Thoracic aorta (tissue), 2 donors: ENCODE measurements at regions not wholly inside any gene's neighbourhood (a gene's known extent, or its start where the extent isn't known, plus 50 kb on each side); places are given as distances from the start of the nearest gene placed in this dataset.

ENCODE experiments used
- ATAC-seq: fragments of 150-250 bp; one replicate; pipeline ENCODE4 v1.8.0; 2017; ENCODE audit warnings: low read depth; ENCODE audit not compliant: insufficient number of reproducible peaks, low FRiP score
- DNase-seq: peaks from one replicate; pipeline ENCODE4 v3.0.0-alpha.2; 2020; ENCODE audit warnings: low spot score
- H3K27ac ChIP-seq, 2 donors: fragments of 200-600 bp; sonication (generic); 1 replicate in 1 of 2; 2 replicates in 1 of 2; pipeline ENCODE4 v1.5.1; 2016; ENCODE audit warnings: mild to moderate bottlenecking in 2 of 2, moderate library complexity in 2 of 2
- H3K27me3 ChIP-seq: fragments of 200-600 bp; sonication (generic); replicated peaks from 2 replicates; pipeline ENCODE4 v1.6.0; 2016; ENCODE audit warnings: mild to moderate bottlenecking; ENCODE audit not compliant: insufficient read depth
- H3K36me3 ChIP-seq: fragments of 200-600 bp; sonication (generic); one replicate; pipeline ENCODE4 v1.5.1; 2016
- H3K4me1 ChIP-seq, 2 donors: fragments of 200-600 bp; sonication (generic); 1 replicate in 1 of 2; 2 replicates in 1 of 2; pipeline versions ENCODE4 v1.5.1 to v1.6.0; 2016; ENCODE audit warnings: low read depth in 2 of 2, mild to moderate bottlenecking in 1 of 2; ENCODE audit not compliant: control insufficient read depth in 1 of 2
- H3K4me3 ChIP-seq: fragments of 200-600 bp; sonication (generic); 2 replicates; pipeline ENCODE4 v1.5.1; 2016; ENCODE audit warnings: mild to moderate bottlenecking
- H3K9me3 ChIP-seq: fragments of 200-600 bp; sonication (generic); 2 replicates; pipeline ENCODE4 v1.5.1; 2016
- TF ChIP-seq, protein P1 (sequence below): fragments of 200-600 bp; sonication (generic); IDR thresholded peaks from one replicate; pipeline ENCODE4 v1.5.1; 2019; ENCODE audit warnings: antibody characterized with exemption

GRCh38 chr4:45701621-45702020, 422.2 kb downstream of the GABRG1 start:
- H3K27me3 ChIP-seq: no peaks in the 10 kb centered on the region
- ATAC-seq: no peak
- no peaks in the 10 kb centered on the region for H3K36me3 ChIP-seq
- no peaks in the 10 kb centered on the region for H3K4me1 ChIP-seq
- TF ChIP-seq, protein P1, sequence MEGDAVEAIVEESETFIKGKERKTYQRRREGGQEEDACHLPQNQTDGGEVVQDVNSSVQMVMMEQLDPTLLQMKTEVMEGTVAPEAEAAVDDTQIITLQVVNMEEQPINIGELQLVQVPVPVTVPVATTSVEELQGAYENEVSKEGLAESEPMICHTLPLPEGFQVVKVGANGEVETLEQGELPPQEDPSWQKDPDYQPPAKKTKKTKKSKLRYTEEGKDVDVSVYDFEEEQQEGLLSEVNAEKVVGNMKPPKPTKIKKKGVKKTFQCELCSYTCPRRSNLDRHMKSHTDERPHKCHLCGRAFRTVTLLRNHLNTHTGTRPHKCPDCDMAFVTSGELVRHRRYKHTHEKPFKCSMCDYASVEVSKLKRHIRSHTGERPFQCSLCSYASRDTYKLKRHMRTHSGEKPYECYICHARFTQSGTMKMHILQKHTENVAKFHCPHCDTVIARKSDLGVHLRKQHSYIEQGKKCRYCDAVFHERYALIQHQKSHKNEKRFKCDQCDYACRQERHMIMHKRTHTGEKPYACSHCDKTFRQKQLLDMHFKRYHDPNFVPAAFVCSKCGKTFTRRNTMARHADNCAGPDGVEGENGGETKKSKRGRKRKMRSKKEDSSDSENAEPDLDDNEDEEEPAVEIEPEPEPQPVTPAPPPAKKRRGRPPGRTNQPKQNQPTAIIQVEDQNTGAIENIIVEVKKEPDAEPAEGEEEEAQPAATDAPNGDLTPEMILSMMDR: no peak
- no peak overlapping the region for H3K27ac ChIP-seq
- H3K9me3 ChIP-seq: no peaks in the 10 kb centered on the region
- no peak for DNase-seq
- H3K4me3 ChIP-seq: no peak overlapping the region

DNA sequence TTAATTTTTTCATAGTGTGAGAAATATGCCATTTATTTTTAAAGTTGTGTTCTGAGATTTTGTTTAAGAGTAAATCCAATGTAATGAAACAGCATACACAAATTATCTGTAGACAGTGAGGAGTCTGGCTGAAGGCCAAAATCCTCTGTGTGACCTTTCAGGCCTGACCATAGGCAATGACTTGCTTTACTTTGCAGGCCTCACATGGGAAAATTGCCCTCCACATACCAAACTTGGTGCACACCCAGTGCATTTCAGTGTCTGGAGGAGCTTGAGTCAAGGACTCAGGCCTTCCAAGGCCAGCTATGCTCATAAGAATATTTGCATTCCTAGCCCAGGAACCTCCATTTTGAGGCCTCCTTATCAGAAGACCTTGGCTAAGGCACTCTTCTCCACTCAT, 430.1 kb downstream of the GABRG1 start:
- TF ChIP-seq, protein P1: no peak
- no peak for ATAC-seq

DNA sequence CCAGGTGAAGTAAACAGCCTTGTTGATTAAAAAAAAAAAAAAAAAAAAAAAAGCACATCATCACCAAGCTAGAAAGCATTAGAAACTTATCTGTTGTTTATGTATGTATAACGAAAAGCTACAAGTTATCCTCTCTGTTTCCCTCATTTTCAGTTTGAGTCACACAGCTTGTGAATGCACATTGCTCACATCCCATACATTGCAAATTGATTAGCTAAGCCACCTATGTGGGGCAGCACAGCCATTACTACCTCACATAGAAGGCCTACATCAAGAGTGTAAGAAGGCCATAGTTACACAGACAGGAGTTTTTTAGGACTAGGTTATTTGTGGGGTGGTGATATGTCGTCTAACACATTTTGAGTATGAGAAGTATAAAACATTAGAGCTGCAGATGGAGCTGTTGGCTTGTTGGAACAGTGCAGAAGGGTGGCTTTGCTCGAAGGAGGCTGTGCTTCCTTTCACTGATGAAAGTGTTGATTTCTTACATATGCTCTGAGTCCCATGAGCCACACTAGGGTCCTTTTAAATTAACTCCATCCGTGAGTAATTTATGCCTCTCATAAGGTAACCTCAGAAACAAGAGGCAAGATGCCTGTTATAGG, 431.6 kb downstream of the GABRG1 start:
- no peaks in the 10 kb centered on the region for H3K36me3 ChIP-seq
- H3K4me1 ChIP-seq: no peaks in the 10 kb centered on the region
- no peak overlapping the region for H3K4me3 ChIP-seq
- TF ChIP-seq, protein P1: no peak
- no peaks in the 10 kb centered on the region for H3K27me3 ChIP-seq
- DNase-seq: no peak
- no peaks in the 10 kb centered on the region for H3K9me3 ChIP-seq
- no peak for ATAC-seq
- no peak overlapping the region for H3K27ac ChIP-seq

More for the DNA sequence above, 430.1 kb downstream of the GABRG1 start:
- Histone ChIP-seq H3K4me3 (no peak overlapping the region), H3K27ac (no peak overlapping the region), H3K4me1 (no peaks in the 10 kb centered on the region), H3K9me3 (no peaks in the 10 kb centered on the region), H3K36me3 (no peaks in the 10 kb centered on the region), H3K27me3 (no peaks in the 10 kb centered on the region)
- no peak for DNase-seq

DNA sequence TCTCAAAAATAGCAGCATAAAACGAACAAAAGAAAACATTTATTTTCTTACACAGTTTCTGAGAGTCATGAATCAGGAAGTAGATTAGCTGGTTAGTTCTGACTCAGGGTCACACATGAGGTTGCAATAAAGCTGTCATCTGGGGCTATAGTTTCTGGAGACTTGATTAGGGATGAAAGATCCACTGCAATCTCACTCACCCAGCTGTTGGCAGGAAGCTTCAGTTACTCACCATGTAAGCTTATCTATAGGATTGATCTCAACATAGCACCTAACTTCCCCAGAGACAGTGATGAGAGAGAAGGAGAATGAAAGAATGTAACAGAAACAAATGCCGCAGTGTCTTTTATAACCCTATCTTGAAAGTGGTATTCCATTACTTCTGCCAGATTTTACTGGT, 435.5 kb downstream of the GABRG1 start:
- Histone ChIP-seq H3K4me3 (no peak overlapping the region), H3K9me3 (no peaks in the 10 kb centered on the region), H3K27ac (no peak overlapping the region), H3K27me3 (no peaks in the 10 kb centered on the region), H3K4me1 (no peaks in the 10 kb centered on the region), H3K36me3 (no peaks in the 10 kb centered on the region)
- DNase-seq: no peak
- TF ChIP-seq, protein P1: no peak
- no peak for ATAC-seq

- DNase-seq (no peak), ATAC-seq (no peak)
- Histone ChIP-seq H3K4me1 (no peaks in the 10 kb centered on the region), H3K4me3 (no peak overlapping the region), H3K36me3 (no peaks in the 10 kb centered on the region), H3K27ac (no peak overlapping the region), H3K9me3 (no peaks in the 10 kb centered on the region), H3K27me3 (no peaks in the 10 kb centered on the region)
- TF ChIP-seq, protein P1: no peak
These were observed 444.4 kb downstream of the GABRG1 start for GRCh38 chr4:45679411-45679810.
